WTC11 (cell line): ENCODE measurements at regions not wholly inside any gene's neighbourhood (a gene's known extent, or its start where the extent isn't known, plus 50 kb on each side); places are given as distances from the start of the nearest gene placed in this dataset.
"Not testable (repeated sequence)": the region's sequence is repeated elsewhere in the genome, so short reads cannot be mapped to it uniquely, and the experiment has no call there.

ENCODE experiments used
- ATAC-seq: fragments of 200-7000 bp; cut with Tn5 transposase; 2 replicates; pipeline ENCODE4 v1.10.0; 2021; ENCODE audit warnings: mild to moderate bottlenecking, moderate library complexity
- CTCF ChIA-PET: fragments of 300-600 bp; sonication (Branson Sonifier 250); formaldehyde crosslinking; loops from one replicate; lab custom pipeline; 2021; ENCODE audit warnings: antibody characterized with exemption; lab: Charles Lee
- POLR2A ChIA-PET: fragments of 350-600 bp; sonication (Branson Sonifier 250); formaldehyde crosslinking; loops from one replicate; lab custom pipeline; 2021; ENCODE audit warnings: antibody characterized with exemption; lab: Charles Lee
- DNase-seq: peaks from one replicate; pipeline ENCODE4 v3.0.0; 2021; ENCODE audit warnings: low spot score
- H3K27ac Mint-ChIP-seq: 2 replicates; pipeline ENCODE4 v1.8.0; 2021; ENCODE audit warnings: mixed read lengths
- H3K27me3 Mint-ChIP-seq: 2 replicates; pipeline ENCODE4 v1.8.0; 2021; ENCODE audit warnings: low read depth, mild to moderate bottlenecking, moderate library complexity, mixed read lengths
- H3K36me3 Mint-ChIP-seq: 2 replicates; pipeline ENCODE4 v1.8.0; 2021; ENCODE audit warnings: mixed read lengths
- H3K4me1 Mint-ChIP-seq: 2 replicates; pipeline ENCODE4 v1.8.0; 2022; ENCODE audit warnings: mixed read lengths
- H3K4me3 Mint-ChIP-seq: 2 replicates; pipeline ENCODE4 v1.8.0; 2021; ENCODE audit warnings: mild to moderate bottlenecking, moderate library complexity, mixed read lengths
- H3K9me3 Mint-ChIP-seq: 2 replicates; pipeline ENCODE4 v1.8.0; 2021; ENCODE audit warnings: mixed read lengths
- CDX4 ChIP-seq: fragments of 250-450 bp; sonication (Bioruptor Pico); IDR thresholded peaks from 2 replicates; pipeline ENCODE4 v1.9.0; 2021; ENCODE audit warnings: moderate library complexity, mild to moderate bottlenecking, inconsistent platforms, borderline replicate concordance
- CREM ChIP-seq: sonication (generic); formaldehyde crosslinking; IDR thresholded peaks from 2 replicates; pipeline ENCODE4 v1.8.1; 2022; ENCODE audit warnings: mild to moderate bottlenecking, missing genetic modification reagents, moderate library complexity
- CTCF ChIP-seq: fragments of 200-600 bp; IDR thresholded peaks from 2 replicates; pipeline ENCODE4 v1.8.0; 2022; ENCODE audit warnings: antibody characterized with exemption
- E2F1 ChIP-seq: sonication (generic); formaldehyde crosslinking; IDR thresholded peaks from 2 replicates; pipeline ENCODE4 v1.8.0; 2022; ENCODE audit warnings: mild to moderate bottlenecking, missing genetic modification reagents
- E2F5 ChIP-seq: sonication (generic); formaldehyde crosslinking; IDR thresholded peaks from 2 replicates; pipeline ENCODE4 v1.8.1; 2022; ENCODE audit warnings: mild to moderate bottlenecking, moderate library complexity, missing genetic modification reagents
- ELF4 ChIP-seq: sonication (generic); formaldehyde crosslinking; IDR thresholded peaks from 2 replicates; pipeline ENCODE4 v1.8.1; 2022; ENCODE audit warnings: low read depth, mild to moderate bottlenecking, moderate library complexity, missing genetic modification reagents
- ESRRA ChIP-seq: sonication (generic); formaldehyde crosslinking; IDR thresholded peaks from 2 replicates; pipeline ENCODE4 v1.8.1; 2022; ENCODE audit warnings: mild to moderate bottlenecking, missing genetic modification reagents, borderline replicate concordance
- FOXJ3 ChIP-seq: sonication (generic); formaldehyde crosslinking; IDR thresholded peaks from 2 replicates; pipeline ENCODE4 v1.9.0; 2021; ENCODE audit warnings: missing genetic modification reagents, mild to moderate bottlenecking, borderline replicate concordance
- FOXP1 ChIP-seq: sonication (generic); formaldehyde crosslinking; IDR thresholded peaks from 2 replicates; pipeline ENCODE4 v1.8.0; 2022; ENCODE audit warnings: missing genetic modification reagents, mild to moderate bottlenecking, moderate library complexity, borderline replicate concordance
- FOXP4 ChIP-seq: sonication (generic); formaldehyde crosslinking; IDR thresholded peaks from 2 replicates; pipeline ENCODE4 v1.8.0; 2022; ENCODE audit warnings: mild to moderate bottlenecking, missing genetic modification reagents
- GABPB1 ChIP-seq: sonication (generic); formaldehyde crosslinking; IDR thresholded peaks from 2 replicates; pipeline ENCODE4 v1.8.1; 2023; ENCODE audit warnings: mild to moderate bottlenecking, missing genetic modification reagents
- HMGA2 ChIP-seq: fragments of 250-450 bp; sonication (Bioruptor Pico); IDR thresholded peaks from 2 replicates; pipeline ENCODE4 v1.4.0; 2021; ENCODE audit warnings: mild to moderate bottlenecking, moderate library complexity
- MAX ChIP-seq: sonication (generic); formaldehyde crosslinking; IDR thresholded peaks from 2 replicates; pipeline ENCODE4 v1.8.0; 2022; ENCODE audit warnings: mild to moderate bottlenecking, missing genetic modification reagents
- NFYB ChIP-seq: sonication (generic); formaldehyde crosslinking; conservative IDR thresholded peaks from 2 replicates; pipeline ENCODE4 v1.8.0; 2022; ENCODE audit warnings: low read depth, missing genetic modification reagents
- RORB ChIP-seq: fragments of 250-450 bp; sonication (Bioruptor Pico); IDR thresholded peaks from 2 replicates; pipeline ENCODE4 v1.9.0; 2021; ENCODE audit warnings: mild to moderate bottlenecking
- USF2 ChIP-seq: sonication (generic); formaldehyde crosslinking; IDR thresholded peaks from 2 replicates; pipeline ENCODE4 v1.8.1; 2023; ENCODE audit warnings: mild to moderate bottlenecking, missing genetic modification reagents, moderate library complexity
- ZNF423 ChIP-seq: fragments of 250-450 bp; sonication (Bioruptor Pico); IDR thresholded peaks from 2 replicates; pipeline ENCODE4 v2.1.2; 2022; ENCODE audit warnings: mild to moderate bottlenecking, moderate library complexity
- ZNF512 ChIP-seq: sonication (generic); formaldehyde crosslinking; IDR thresholded peaks from 2 replicates; pipeline ENCODE4 v1.8.1; 2022; ENCODE audit warnings: missing genetic modification reagents, borderline replicate concordance

GRCh38 chr6:168844821-168845609, 404.0 kb downstream of the SMOC2 start:
- ATAC-seq: no peak
- Mint-ChIP-seq H3K4me1 (no peaks in the 10 kb centered on the region), H3K36me3 (peaks cover 6% of the 10 kb centered on the region), H3K9me3 (0 out of 2 replicates have a peak, but pooled peaks cover 3% of the 10 kb centered on the region), H3K27ac (no peak overlapping the region)
- POLR2A ChIA-PET: no interaction called here
- DNase-seq: no peak
- TF ChIP-seq ELF4 (no peak), ZNF423 (CRISPR knock-in tag) (no peak), ESRRA (no peak), FOXP4 (no peak), FOXP1 (CRISPR knock-in tag) (no peak), MAX (CRISPR knock-in tag) (no peak), HMGA2 (CRISPR knock-in tag) (no peak), NFYB (no peak), USF2 (CRISPR knock-in tag) (no peak), CTCF (no peak), FOXJ3 (CRISPR knock-in tag) (no peak), E2F5 (CRISPR knock-in tag) (no peak), ZNF512 (no peak), CREM (CRISPR knock-in tag) (no peak), GABPB1 (CRISPR knock-in tag) (no peak), RORB (CRISPR knock-in tag) (no peak), CDX4 (CRISPR knock-in tag) (no peak), E2F1 (CRISPR knock-in tag) (no peak)
- TF ChIP-seq, all 79 proteins: peak for 0
- H3K27me3 Mint-ChIP-seq: no peaks in the 10 kb centered on the region
- H3K4me3 Mint-ChIP-seq: no peak overlapping the region
- CTCF ChIA-PET: no interaction called here

GRCh38 chr6:168842632-168843212, 401.7 kb downstream of the SMOC2 start:
- H3K27me3 Mint-ChIP-seq, H3K36me3 Mint-ChIP-seq, H3K27ac Mint-ChIP-seq, POLR2A ChIA-PET, DNase-seq, H3K4me3 Mint-ChIP-seq, H3K9me3 Mint-ChIP-seq, CTCF ChIA-PET, ATAC-seq: not testable (repeated sequence)
- H3K4me1 Mint-ChIP-seq: peaks cover 12% of the 10 kb centered on the region
